ENCODE measurements at regions not wholly inside any gene's neighbourhood (a gene's known extent, or its start where the extent isn't known, plus 50 kb on each side); places are given as distances from the start of the nearest gene placed in this dataset.

DNA sequence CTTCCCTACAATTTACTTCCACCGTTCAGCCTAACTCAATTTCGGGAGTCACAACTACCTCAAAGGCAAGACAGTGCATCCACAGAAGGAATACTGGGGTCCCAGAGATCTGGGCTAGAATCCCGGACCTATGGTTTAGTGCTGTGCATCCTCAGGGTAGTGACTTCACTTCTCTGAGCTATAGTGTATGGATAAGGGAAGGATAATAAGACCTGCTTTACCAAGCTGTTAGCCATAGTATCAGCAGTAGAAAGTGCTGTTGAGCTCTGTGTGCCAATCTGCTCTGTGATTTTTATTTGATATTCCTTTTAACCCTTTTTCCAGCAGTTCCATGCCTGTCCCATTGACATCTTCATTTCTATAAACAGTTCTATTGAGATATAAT, 1044.3 kb downstream of the BCL11B start:
- H3K4me3 ChIP-seq (ENCODE audit: insufficient read depth, low read depth, low read length), result no peak overlapping the region
- no peak overlapping the region for H4K8ac ChIP-seq (ENCODE audit: low read depth in 2 of 2, low read length in 2 of 2)
- peaks cover 31% of the 10 kb centered on the region for H3K9me3 ChIP-seq (ENCODE audit: control insufficient read depth, insufficient read depth, low read length)
- no TSS peak for BruUV-seq (replicated peaks)
- no peak for ATAC-seq (ENCODE audit: low read depth)
- in situ Hi-C loops (cut with MboI; ENCODE audit: low sequenced_read_pairs), result no loop called here
- no peak overlapping the region for H2BK120ac ChIP-seq (ENCODE audit: low read depth, low read length)
- H3K9ac ChIP-seq (ENCODE audit: low read depth, low read length), result no peak overlapping the region
- TF ChIP-seq, protein P1, sequence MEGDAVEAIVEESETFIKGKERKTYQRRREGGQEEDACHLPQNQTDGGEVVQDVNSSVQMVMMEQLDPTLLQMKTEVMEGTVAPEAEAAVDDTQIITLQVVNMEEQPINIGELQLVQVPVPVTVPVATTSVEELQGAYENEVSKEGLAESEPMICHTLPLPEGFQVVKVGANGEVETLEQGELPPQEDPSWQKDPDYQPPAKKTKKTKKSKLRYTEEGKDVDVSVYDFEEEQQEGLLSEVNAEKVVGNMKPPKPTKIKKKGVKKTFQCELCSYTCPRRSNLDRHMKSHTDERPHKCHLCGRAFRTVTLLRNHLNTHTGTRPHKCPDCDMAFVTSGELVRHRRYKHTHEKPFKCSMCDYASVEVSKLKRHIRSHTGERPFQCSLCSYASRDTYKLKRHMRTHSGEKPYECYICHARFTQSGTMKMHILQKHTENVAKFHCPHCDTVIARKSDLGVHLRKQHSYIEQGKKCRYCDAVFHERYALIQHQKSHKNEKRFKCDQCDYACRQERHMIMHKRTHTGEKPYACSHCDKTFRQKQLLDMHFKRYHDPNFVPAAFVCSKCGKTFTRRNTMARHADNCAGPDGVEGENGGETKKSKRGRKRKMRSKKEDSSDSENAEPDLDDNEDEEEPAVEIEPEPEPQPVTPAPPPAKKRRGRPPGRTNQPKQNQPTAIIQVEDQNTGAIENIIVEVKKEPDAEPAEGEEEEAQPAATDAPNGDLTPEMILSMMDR (conservative IDR thresholded peaks at IDR 0.05; ENCODE audit: low read depth, low read length), result no peak
- TF ChIP-seq CHD1 (IDR thresholded peaks at IDR 0.05; ENCODE audit: low read depth, low read length), result no peak
- no peak overlapping the region for H2BK15ac ChIP-seq (ENCODE audit: low read depth, low read length)
- H4K5ac ChIP-seq (ENCODE audit: low read depth, low read length), result no peak overlapping the region
- H3K23ac ChIP-seq (ENCODE audit: low read depth, low read length), result no peak overlapping the region
- no peak overlapping the region for H3K4ac ChIP-seq (ENCODE audit: low read depth, low read length)
- no peak overlapping the region for H2BK20ac ChIP-seq (ENCODE audit: low read depth, low read length)
- H3K14ac ChIP-seq (replicated peaks; ENCODE audit: low read depth, low read length), result no peak overlapping the region
- no CpG with 5 or more reads among the region's 3 CpGs for WGBS, 2 experiments (ENCODE audit: extremely low coverage in 2 of 2, insufficient read length in 1 of 2)
- no peaks in the 10 kb centered on the region for H3K36me3 ChIP-seq (ENCODE audit: control insufficient read depth, insufficient read depth, low read length)
- CTCF ChIA-PET, result no interaction called here
- no peak overlapping the region for H2AK5ac ChIP-seq (ENCODE audit: low read depth, low read length)
- POLR2A ChIA-PET (ENCODE audit: unreplicated experiment), result no interaction called here
- H3K27me3 ChIP-seq (ENCODE audit: control insufficient read depth, insufficient read depth, low read length), result no peaks in the 10 kb centered on the region
- H2BK5ac ChIP-seq (ENCODE audit: low read depth, low read length, poor library complexity, severe bottlenecking), result no peak overlapping the region
- H3K4me2 ChIP-seq (ENCODE audit: low read depth, low read length), result no peak overlapping the region
- H3K18ac ChIP-seq (ENCODE audit: low read depth, low read length), result no peak overlapping the region
- dilution Hi-C loops (cut with HindIII; ENCODE audit: low sequenced_read_pairs, unreplicated experiment), result no loop called here
- no peak overlapping the region for H2AK9ac ChIP-seq (replicated peaks; ENCODE audit: low read depth, low read length, poor library complexity)
- intact Hi-C loops (cut with micrococcal nuclease), result no loop called here
- no peak overlapping the region for H3K56ac ChIP-seq (ENCODE audit: extremely low read depth, insufficient read depth, low read length)
- no peaks in the 10 kb centered on the region for H4K20me1 ChIP-seq (ENCODE audit: insufficient read depth, low read length)
- no peaks in the 10 kb centered on the region for H3K4me1 ChIP-seq (ENCODE audit: control insufficient read depth, insufficient read depth, low read length)
- H2AFZ ChIP-seq (replicated peaks; ENCODE audit: low read length, poor library complexity), result no peak overlapping the region
- no peak overlapping the region for H4K91ac ChIP-seq (ENCODE audit: insufficient read depth, low read depth, low read length)
- H3K9me1 ChIP-seq (ENCODE audit: insufficient read depth, low read length), result no peaks in the 10 kb centered on the region
- DNase-seq, result no peak
- H3K27ac ChIP-seq (ENCODE audit: insufficient read depth, low read length), result no peak overlapping the region
- no peaks in the 10 kb centered on the region for H3K79me1 ChIP-seq (ENCODE audit: low read depth in 1 of 2, low read length in 2 of 2)

Data from IMR-90 (cell line).